ENCODE measurements at regions not wholly inside any gene's neighbourhood (a gene's known extent, or its start where the extent isn't known, plus 50 kb on each side); places are given as distances from the start of the nearest gene placed in this dataset.

DNA sequence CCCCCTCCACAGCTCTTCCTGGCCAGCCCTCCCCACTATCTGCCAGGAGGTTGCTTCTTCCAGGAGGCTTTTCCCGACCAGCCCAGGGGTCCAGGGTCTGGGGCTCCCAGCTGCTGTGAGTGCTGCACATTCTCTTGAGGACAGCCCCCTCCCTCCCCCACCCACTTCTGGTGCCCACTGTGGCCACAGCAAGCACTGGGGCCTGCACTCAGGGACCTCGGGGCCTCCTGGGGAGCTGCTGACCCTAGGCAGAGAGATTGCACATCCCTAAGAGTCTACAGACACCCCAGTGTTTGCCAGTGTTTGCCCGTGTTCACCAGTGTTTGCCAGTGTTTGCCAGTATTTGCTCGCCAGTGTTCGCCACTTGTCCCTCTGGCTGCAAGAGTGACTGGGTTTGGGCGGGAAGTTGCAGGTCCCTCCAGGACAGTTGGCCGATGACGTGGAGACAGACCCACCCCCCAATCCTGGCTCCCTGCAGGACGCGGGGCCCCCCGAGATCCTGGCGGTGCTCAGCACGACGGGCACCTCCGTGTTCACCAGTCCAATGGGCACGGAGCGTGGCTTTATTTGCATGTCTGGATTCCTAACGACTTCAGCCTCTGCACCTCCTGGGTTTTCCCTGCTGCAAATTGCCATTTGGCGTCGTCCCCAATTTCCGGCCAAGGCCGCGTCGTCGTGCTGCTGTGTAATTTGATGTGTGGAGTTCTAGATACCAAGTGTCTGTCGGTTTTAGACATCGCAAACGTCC, 87.5 kb upstream of the NKX1-1 start:
- DNase-seq = no peak

DNA sequence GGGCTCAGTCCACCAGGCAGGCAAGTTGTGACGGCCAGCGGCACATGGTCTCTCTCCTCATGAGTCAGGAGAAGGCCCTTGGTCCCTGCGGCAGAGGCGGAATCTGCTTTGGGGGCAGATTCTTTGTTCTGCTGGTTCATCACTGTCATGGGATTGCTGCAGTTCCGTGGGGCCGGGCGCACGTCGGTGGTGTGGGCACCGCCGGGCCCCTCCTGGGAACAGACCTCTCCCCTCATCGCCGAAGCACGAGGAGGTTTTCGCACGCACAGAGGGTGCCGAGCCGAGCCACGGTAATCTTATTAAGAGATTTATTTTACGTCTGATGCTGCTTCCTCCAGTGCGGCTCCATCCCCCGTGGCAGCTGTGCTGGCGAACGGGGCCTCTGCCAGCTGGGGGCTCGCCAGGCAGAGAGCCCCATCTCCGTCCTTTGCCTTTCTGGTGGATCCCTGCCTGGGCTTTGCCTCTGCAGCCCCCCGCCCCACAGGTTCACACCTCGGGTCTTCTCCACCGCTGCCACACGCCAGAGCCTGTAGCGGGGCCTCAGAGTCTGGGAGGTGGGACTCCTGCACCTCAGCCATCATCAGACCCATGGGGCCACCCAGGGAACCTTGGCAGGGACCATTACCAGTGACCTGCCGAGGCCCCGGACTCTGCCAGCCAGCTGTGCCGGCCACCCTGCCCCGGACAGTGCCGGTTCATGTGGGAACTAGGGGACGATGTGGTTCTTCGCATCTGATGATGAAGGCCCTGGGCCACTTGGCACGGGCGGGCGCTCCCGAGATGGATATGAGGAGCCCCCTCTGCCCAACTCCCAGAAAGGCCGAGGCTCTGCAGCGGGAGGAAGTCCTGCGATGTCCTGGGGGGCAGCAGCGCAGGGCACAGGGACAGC, 86.7 kb upstream of the NKX1-1 start:
- no peak for DNase-seq

DNA sequence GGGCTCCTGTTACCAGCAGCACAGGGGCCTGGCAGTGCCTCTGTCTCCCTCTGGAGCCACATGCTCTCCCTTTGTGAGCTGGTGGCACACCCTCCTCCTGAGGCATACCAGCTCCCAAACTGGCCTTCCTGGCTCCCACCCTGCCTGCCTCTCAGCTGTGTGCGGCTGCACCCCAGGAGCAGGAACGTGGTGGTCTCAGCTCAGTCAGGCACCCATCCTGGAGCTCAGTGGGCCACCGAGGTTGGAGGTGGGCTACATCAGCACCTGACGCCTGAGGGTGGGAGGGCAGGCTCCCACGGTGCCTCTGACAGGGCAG, 85.9 kb upstream of the NKX1-1 start:
- no peak for DNase-seq

DNA sequence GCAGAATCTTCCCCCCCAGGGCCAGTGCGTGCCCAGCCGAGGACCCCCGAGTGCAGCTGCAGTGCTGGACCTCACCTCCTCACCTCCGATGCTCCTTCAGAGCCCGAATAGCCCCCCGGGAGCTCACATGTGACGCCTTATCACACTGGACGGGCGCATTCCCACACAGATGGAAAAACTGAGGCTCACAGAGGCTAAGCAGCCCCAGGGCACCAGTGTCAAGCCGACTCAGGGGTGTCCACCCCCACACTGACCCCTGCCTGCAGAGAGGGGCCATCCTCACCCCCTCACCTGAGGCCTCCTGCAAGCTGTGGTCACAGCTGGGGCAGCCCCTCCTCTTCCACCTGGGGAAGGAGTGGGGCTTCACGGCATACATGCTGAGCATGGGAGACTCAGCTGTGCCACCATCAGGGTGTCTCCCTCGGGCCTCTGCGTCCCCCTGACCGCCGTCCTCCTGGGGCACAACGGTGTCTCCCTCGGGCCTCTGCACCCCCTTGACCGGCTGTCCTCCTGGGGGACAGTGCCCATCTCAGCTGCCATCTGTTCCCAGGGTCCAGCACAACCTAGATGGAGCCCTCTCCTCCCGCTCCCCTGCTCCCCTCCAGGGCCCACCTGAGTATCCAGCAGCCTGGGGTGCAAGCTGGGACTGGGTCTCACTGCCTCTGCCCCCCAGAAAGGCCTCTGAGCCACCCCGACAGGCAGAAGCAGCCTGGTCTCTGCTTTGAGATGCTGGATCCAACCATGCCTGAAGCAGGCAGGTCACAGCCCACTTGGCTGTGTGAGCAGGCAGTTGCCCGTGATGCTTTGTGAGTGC, 85.3 kb upstream of the NKX1-1 start:
- DNase-seq = no peak

DNA sequence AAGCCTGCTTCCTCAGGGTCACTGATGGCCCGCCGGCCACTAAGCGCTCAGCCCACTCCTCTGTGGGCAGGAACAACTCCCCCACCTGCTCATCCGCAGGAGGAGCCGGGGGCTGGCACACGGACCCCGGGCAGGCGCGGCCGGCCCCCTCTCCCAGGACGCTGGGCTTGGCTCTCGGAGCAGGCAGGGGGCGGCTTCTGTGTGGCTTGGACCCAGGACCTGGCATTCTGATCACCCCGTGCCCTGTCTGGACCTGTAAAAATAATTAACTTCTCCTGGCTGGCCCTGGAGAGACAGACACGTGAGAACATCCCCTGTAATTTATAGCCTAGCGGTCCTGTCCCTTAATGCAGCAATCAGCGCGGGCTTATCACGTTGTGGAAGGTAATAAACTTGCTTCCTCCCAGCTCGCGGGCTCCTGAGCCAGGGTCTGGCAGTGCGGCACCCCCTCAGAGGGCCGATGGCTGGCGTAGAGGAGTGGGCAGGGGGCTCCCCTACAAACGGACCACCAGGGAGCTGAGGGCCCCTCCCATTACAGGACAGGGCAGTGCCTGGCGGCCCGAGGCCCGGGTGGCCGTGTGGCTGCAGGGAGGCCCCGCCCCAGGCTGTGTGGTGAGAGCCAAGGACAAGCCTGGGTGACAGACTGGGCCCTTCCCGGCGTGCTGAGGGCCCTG, 84.5 kb upstream of the NKX1-1 start:
- no peak for DNase-seq

DNA sequence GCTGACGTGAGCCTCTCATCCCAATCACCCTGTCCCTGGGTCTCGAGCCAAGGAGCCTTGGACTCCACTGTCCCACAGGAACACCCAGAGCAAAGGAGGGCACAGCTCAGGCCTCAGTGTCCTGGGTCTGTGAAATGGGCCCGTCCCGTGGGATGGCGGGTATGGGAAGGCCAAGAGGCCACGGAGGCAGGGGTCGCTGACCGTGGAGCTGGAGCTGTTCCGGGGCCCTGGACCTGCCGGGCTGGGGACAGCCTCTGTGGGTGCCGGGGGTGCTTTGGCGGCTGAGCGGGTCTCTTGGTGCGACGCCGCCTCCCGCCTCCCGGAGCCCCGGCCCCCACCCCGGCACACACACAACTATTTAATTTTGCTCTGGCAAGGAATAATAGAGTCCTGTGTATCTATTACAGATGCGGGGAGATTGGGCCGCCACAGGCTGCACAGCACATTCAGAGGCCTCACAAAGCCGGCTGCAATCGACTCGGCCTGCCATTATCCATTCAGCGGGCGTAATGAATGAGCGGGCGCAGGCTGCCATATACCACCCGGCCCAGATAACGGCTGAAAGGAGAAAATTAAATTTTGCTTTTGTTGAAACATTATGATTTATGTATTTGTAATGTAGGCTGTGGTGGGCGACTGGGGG, 83.9 kb upstream of the NKX1-1 start:
- no peak for DNase-seq

DNA sequence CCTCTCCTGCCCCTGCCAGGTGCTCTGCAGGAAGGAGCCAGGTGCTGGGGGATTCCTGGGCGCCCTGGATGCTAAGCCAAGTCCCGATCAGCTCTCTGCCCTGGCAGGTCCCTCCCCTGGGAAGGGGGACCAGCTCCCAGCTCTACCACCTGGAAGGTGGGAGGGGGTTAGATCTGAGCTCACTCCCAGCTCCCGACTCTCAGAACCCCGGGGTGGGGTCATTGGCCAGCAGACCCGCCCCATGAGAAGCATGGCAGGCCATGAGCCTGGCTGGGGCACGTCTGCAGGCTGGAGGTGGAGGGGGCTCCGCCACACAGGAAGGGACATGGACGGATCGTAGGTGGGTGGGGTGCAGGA, 83.4 kb upstream of the NKX1-1 start:
- no peak for DNase-seq

DNA sequence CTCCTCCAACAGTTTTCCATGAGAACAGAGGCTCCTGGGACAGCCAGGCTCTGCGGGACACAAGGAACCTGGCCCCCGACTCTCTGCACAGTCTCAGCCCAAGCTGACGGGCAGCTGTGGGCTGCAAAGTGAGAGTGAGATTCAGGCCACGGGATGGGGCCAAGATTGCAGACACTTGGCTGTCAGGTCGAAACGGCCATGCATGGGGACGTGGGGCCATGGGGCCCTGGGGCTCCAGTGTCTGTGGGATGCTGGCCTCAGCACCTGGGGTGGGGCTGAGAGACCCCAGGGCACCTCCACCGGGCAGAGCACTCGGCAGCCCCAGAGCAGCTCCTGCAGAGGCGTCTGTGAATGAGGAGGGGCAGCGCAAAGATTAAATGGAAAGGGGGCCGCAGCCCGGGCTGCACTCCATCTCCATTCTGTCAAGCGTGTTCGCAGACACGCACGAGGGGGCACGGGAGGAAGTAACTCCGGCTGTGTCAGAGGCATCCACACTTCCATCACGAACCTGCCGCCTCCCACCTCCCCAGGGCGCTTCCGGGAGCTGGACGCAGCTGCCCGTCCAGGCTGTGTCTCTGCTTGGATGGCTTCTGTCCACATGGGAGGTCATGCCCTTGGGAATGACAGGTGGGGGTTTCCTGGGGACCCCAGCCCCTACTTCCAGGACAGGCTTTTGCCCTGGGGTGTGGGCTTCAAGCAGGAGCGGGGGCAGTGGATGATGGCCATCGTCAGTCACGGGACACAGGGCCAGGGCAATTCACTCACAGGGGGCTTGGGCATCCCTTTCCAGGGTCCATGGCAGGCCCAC, 82.8 kb upstream of the NKX1-1 start:
- no peak for DNase-seq

DNA sequence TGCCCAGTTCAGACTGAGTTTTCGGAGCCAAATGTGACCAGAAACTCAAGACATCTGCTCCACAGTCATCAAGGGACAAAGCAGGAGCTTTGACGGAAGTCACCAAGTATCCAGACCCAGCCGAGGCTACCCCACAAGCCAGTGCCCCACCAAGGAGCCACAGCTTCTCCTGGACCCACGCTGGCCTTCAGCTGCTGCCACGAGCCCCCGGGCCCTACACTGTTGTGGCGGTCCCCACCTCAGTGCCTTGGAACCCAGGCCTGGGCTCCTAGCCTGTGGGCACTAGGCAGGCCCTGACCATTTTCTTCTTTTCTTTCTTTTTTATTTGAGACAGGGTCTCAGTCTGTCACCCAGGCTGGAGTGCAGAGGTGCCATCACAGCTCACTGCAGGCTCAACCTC, 82.1 kb upstream of the NKX1-1 start:
- DNase-seq = no peak

DNA sequence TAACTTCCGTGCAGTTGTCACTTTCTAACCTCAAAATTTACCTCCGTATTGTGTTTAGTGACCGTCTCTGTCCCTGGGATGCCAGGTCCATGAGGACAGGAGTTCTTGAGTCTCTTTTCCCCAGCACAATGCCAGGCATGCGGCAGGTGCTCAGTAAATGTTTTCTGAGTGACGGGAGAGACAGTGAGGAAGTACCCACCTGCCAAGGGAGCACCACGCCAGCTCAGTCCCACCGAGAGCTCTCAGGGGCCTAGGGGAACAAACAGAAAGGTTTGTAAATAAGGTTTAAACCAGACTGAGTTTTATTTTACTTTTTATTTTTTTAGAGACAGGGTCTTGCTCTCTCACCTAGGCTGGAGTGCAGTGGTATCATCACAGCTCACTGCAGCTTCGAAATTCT, 81.5 kb upstream of the NKX1-1 start:
- no peak for DNase-seq

DNA sequence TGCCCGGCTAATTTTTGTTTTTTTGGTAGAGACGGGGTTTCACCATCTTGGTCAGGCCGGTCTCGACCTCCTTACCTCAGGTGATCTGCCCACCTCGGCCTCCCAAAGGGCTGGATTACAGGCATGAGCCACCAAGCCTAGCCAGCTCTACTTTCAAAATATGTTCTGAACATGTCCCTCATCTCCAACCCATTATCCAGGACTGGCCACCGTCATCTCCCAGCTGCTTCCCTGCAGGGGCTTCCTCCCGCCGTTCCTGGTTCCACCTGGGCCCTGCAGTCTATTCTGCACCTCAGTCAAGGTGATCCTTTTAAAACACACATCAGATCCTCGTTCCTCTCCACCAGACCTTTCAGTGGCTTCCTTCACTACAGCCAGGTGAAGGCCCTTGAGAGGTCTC, 80.9 kb upstream of the NKX1-1 start:
- no peak for DNase-seq

DNA sequence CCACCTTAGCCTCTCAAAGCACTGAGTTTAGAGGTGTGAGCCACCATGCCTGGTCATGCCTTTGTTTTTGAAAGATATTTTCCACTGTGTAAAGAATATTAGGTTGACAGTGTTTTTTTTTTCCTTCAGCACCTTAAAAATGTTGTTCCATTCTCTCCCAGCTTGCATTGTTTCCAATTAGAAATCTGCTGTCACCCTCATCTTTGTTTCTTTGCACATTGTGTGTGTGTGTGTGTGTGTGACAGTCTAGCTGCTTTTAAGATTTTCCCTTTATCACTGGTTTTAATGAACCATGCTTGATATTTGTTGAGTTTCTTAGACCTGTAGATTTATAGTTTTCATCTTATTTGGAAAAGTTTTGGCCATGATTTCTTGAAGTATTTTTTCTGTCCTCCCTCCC, 79.0 kb upstream of the NKX1-1 start:
- no peak for DNase-seq

DNA sequence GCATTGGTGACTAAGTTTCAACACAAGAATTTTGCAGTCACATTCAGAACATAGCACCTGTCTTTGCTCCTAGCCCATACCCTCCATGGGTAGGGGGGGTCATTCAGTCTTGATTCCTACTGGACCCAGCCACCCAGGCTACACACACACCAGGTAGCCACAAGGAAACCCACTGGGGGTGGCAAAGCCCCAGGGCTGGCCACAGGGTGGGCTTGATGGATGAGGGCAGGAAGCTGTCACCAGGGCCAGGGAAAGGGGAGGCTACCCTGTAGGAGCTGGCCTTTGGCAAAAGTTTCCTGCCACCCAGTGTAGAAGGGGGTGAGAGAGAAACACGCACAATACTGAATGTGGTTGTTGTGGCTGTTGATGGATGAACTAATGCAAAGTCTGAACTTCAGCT, 74.5 kb upstream of the NKX1-1 start:
- DNase-seq = no peak

DNA sequence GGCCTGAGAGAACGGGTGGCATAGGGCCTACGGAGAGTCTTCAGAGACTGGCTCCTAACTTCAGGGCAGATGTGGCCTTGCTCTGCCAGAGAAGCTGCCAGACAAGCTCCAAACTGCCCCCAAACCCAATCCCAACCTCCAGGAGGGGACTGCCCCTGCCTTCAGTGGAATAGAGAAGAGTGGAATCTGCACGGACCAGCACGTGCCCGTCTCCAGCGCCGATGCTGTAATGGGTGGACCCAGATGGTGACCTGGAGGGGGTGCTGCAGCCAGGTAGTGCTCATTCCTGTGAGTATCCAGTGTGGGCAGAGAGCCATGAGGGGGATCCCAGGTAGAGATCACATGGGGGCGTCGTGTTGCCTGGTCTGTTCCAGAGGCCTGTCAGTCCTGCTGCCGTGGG, 73.2 kb upstream of the NKX1-1 start:
- DNase-seq = no peak

DNA sequence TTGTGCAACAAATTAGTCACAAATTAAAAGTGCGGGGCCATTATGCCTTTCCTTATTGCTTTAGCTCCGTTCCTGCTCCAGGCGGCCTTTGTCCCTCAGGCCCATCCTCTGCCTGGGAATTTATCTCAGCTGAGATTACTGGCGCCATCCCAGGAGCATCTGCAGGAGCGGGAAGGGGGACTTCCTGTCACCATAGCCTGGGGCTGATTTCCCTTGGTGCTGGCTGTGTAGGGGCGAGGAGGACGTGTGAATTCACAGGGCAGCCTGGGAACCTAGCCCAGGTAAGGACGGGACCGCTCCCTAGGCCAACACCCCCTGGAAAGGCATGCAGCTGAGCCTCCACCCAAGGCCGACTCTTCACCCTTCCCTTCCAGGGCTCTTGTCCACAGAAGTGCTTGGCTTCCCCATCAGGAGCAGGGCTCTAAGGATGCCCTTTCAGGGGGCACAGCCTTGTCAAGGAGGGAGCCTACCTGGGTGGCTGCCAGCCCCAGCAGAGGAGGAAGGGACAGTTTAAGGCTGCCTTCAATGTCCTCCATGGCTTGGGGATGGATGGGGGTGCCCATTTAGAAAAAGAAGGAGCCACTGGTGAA, 72.6 kb upstream of the NKX1-1 start:
- DNase-seq = no peak

DNA sequence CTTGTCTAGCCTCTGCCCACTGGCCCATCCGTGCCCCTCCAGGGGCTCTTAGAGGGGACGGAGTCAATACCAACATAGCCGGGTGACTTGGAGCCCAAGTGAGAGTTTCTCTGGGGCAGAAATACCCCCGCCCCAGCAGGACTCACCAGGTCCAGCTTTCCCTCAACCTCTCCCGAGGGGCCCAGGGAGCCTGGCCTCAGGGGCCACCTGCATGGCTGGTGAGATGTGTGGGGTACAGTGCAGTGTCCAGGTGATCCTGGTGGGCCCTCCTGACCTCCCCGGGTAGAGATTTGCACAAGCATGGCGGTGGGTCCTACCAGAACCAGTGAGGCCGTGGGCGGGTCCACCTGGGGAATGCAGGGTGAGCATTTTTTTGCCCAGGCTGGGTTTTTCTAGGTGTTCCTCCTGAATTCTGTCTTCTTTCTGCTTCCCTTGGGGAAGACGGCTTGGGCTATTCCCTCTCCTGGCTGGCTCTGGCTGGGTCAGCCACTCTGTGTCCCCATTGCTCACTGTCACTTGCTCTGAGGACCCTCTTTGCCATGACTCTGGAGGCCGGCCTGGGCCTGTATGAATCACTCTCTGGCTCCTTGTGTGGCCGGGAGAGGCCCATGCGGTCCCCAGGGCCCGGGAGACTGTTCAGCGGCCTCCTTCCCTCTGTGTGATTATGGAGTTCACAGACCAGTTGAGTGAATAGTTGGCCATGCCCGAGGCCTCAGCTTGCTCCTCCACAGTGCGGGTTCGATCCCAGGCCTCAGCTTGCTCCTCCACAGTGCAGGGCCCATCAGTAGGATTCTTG, 71.0 kb upstream of the NKX1-1 start:
- DNase-seq = no peak

DNA sequence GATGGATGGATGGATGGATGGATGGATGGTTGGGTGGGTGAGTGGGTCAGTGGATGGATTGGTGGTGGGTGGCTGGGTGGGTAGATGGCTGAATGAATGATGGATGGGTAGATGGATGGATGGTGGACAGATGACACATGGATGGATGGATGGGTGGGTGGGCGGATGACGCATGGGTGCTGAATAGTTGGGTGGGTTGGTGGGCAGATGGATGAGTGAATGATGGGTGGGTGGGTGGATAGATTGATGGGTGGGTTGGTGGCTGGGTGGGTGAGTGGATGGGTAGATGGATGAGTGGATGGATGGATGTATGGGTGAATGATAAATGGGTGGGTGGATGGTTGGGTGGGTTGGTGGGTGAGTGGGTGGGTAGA, 69.9 kb upstream of the NKX1-1 start:
- no peak for DNase-seq

DNA sequence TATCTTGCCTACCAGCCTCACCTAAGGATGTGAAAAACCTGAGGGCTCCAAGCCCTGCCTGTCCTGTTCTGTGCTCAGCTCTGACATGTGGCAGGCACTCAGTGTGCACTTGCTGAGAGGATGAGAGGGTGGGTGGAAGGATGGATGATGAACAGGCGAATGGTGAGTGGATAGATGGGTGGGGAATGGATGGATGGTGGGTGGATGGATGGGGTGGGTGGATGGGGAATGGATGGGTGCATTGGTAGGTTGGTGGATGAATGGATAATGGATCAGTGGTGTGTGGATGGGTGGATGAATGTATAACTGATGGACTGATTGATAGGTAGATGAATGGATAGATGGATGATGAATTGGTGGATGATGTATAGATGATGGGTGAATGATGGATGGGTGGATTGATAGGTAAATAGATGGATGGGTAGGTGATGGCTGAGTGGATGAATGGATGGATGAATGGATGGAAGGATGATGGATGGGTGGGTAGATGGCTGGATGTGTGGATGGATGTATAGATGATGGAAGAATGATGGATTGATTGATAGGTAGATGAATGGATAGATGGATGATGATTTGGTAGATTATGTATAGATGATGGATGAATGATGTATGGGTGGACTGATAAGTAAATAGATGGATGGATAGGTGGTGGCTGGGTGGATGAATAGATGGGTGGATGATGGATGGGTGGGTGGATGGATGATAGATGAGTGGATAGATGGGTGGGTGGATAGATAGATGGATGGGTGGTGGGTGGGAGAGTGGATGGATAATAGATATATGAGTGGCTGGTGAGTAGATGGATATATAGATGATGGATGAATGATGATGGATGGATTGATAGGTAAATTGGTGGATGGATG, 69.3 kb upstream of the NKX1-1 start:
- DNase-seq = no peak

All from hippocampal formation (tissue), 2 donors.